WERI-Rb-1 (cell line): ENCODE measurements at regions not wholly inside any gene's neighbourhood (a gene's known extent, or its start where the extent isn't known, plus 50 kb on each side); places are given as distances from the start of the nearest gene placed in this dataset.

ENCODE experiments used
- DNase-seq: peaks from one replicate; pipeline ENCODE4 v3.0.0-alpha.2; 2020
- H3K27ac ChIP-seq: fragments of 250-450 bp; sonication (Bioruptor Pico); 2 replicates; pipeline ENCODE4 v1.5.1; 2020; ENCODE audit warnings: mild to moderate bottlenecking, moderate library complexity
- H3K27me3 ChIP-seq: fragments of 250-450 bp; sonication (Bioruptor Pico); 2 replicates; pipeline ENCODE4 v1.5.1; 2021; ENCODE audit warnings: mild to moderate bottlenecking, low read depth, moderate library complexity; ENCODE audit not compliant: insufficient read depth, severe bottlenecking
- H3K36me3 ChIP-seq: fragments of 250-450 bp; sonication (Bioruptor Pico); 2 replicates; pipeline ENCODE4 v1.5.1; 2020; ENCODE audit warnings: mild to moderate bottlenecking, moderate library complexity
- H3K4me3 ChIP-seq: 2 replicates; pipeline ENCODE4 v1.5.1; 2011; ENCODE audit warnings: low read depth, mild to moderate bottlenecking, control low read depth, low read length
- H3K9me3 ChIP-seq: fragments of 250-450 bp; sonication (Bioruptor Pico); 2 replicates; pipeline ENCODE4 v1.5.1; 2021; ENCODE audit warnings: mild to moderate bottlenecking, moderate library complexity; ENCODE audit not compliant: severe bottlenecking
- TF ChIP-seq, protein P1 (sequence below): IDR thresholded peaks from 2 replicates; pipeline ENCODE4 v1.5.1; 2011; ENCODE audit warnings: low read depth, mild to moderate bottlenecking, control low read depth, inconsistent platforms, low read length

DNA sequence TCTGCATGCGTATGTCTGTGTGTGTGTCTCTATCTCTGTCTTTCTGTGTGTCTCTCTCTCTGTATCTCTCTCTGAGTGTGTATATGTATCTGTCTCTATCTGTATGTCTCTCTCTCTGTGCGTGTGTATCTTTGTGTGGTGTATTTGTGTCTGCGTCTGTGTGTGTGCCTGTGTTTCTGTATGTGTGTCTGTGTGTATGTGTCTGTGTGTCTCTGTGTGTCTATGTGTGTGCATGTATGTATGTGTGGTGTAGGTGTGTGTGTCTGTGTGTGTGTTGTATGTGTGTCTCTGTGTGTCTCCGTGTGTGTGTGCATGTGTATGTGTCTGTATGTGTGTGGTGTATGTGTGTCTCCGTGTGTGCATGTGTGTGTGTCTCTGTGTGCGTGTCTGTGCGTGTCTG lies 243.0 kb upstream of the FOXQ1 start:
- H3K4me3 ChIP-seq, result no peak overlapping the region
- H3K27ac ChIP-seq, result no peak overlapping the region
- H3K9me3 ChIP-seq, result no peaks in the 10 kb centered on the region
- TF ChIP-seq, protein P1, sequence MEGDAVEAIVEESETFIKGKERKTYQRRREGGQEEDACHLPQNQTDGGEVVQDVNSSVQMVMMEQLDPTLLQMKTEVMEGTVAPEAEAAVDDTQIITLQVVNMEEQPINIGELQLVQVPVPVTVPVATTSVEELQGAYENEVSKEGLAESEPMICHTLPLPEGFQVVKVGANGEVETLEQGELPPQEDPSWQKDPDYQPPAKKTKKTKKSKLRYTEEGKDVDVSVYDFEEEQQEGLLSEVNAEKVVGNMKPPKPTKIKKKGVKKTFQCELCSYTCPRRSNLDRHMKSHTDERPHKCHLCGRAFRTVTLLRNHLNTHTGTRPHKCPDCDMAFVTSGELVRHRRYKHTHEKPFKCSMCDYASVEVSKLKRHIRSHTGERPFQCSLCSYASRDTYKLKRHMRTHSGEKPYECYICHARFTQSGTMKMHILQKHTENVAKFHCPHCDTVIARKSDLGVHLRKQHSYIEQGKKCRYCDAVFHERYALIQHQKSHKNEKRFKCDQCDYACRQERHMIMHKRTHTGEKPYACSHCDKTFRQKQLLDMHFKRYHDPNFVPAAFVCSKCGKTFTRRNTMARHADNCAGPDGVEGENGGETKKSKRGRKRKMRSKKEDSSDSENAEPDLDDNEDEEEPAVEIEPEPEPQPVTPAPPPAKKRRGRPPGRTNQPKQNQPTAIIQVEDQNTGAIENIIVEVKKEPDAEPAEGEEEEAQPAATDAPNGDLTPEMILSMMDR, result no peak
- H3K27me3 ChIP-seq, result no peaks in the 10 kb centered on the region
- no peaks in the 10 kb centered on the region for H3K36me3 ChIP-seq
- no peak for DNase-seq

DNA sequence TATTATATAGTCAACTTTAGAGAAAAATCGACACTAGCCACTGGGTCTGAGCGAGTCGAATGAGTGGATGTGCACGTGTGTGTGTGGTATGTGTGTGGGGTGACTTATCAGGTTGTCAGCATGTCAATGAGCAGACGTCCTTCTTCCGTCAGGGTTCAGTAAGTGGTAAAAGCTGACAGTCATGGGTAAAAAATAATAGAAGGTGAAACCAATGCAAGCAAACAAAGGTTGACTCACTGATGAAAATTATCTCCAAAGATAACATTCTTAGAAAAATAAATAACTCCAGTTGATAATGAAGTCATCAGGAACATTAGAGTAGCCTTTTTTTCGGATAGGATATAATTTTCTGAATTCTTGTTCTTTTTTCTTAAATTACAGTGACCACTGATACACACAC lies 243.8 kb upstream of the FOXQ1 start:
- Histone ChIP-seq H3K27ac (no peak overlapping the region), H3K4me3 (no peak overlapping the region), H3K36me3 (no peaks in the 10 kb centered on the region), H3K9me3 (no peaks in the 10 kb centered on the region), H3K27me3 (no peaks in the 10 kb centered on the region)
- DNase-seq, result no peak
- TF ChIP-seq, protein P1, result no peak

DNA sequence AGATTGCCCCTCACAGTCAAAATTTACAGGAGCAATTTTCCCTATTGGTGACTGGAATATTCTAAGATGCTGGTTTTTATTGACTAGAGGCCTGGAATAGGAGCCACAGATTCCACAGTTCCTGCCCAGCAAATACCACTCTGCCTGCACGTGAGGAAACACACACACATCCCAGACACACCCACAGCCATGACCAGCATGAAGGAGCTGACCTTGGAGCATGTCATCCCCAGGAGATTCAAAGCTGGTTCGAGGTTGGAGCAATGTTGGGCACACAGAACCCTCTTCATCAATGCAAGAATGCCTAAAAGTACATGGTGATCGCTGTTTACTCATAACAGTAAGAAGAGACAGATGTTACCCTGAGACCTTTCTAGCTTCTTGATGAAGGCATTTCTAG lies 244.6 kb upstream of the FOXQ1 start:
- H3K27me3 ChIP-seq, result no peaks in the 10 kb centered on the region
- H3K36me3 ChIP-seq, result no peaks in the 10 kb centered on the region
- no peak for DNase-seq
- no peaks in the 10 kb centered on the region for H3K9me3 ChIP-seq
- H3K27ac ChIP-seq, result no peak overlapping the region
- H3K4me3 ChIP-seq, result no peak overlapping the region
- TF ChIP-seq, protein P1, result no peak

DNA sequence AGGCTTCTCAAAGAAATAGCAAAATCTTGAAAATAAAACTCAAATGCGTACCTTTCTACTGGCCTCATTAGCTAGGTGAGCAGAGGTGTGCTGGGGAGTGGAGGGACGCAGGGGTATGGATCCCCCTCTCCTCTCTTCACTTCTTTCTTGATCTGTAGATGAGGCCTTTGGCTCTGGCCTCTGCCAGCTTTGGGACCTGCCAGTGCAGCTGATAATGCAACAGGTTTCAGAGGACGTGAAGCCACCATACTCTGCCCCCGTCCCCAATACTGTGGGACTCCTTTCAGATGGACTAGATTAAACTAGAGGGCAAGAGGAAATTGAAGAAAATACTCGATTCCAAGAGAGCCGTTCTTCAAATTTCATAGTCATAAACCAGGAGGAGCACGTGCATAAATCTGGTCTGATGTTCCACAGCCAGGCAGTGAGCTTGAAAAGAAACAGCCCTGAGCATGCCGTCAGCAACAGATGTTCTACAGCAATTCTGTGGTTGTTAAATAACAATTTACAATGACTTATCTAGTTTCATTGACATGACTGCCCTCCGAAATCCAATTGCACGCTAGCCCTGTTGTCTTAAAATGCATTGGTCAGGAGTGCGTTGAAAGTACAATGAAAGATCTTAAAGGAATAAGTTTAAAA lies 245.3 kb upstream of the FOXQ1 start:
- Histone ChIP-seq H3K4me3 (no peak overlapping the region), H3K9me3 (no peaks in the 10 kb centered on the region), H3K36me3 (no peaks in the 10 kb centered on the region), H3K27ac (no peak overlapping the region), H3K27me3 (no peaks in the 10 kb centered on the region)
- TF ChIP-seq, protein P1, result no peak
- no peak for DNase-seq

DNA sequence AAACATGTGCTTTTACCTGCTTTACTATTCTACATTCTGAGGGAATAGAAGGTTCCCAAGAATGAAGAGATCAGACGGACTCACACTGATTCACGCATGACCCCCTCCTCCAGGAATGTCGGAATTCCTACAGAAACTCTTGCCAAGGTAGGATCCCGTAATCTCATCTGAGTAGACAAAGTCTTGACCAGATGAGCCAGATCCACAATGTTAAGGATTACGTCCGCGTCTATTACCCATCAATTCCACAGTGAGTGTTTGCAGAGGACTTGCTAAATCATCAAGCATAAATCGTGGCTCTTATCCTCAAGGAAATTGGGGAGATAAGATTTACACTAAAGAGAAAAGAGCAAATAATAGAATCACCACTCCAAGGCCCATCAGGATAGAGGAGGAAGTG lies 245.9 kb upstream of the FOXQ1 start:
- TF ChIP-seq, protein P1, result no peak
- Histone ChIP-seq H3K9me3 (no peaks in the 10 kb centered on the region), H3K36me3 (no peaks in the 10 kb centered on the region), H3K27ac (no peak overlapping the region), H3K27me3 (no peaks in the 10 kb centered on the region), H3K4me3 (no peak overlapping the region)
- no peak for DNase-seq
